SK-N-SH (cell line): ENCODE measurements at regions not wholly inside any gene's neighbourhood (a gene's known extent, or its start where the extent isn't known, plus 50 kb on each side); places are given as distances from the start of the nearest gene placed in this dataset.
A peak's percentile ranks its signal among the peaks of the same experiment; 100 is the strongest.

Experiments used
- CTCF ChIA-PET: fragments of 300-600, 350-600 bp; formaldehyde crosslinking; extraction: SDS; loops from one replicate; lab custom pipeline; 2021; lab: Yijun Ruan, JAX
- POLR2A ChIA-PET: fragments of 350-600 bp; sonication (Branson Sonifier 250); formaldehyde crosslinking; extraction: SDS; loops from one replicate; lab custom pipeline; 2020; ENCODE audit warnings: antibody characterized with exemption, inconsistent platforms; lab: Yijun Ruan, JAX
- DNase-seq: peaks from one replicate; pipeline ENCODE4 v3.0.0; 2012
- H2AFZ ChIP-seq: fragments of 200-600 bp; sonication (generic); 2 replicates; pipeline ENCODE4 v1.8.1; 2016; ENCODE audit warnings: antibody characterized with exemption, mild to moderate bottlenecking, low read depth
- H3F3A ChIP-seq: fragments of 200-600 bp; sonication (generic); replicated peaks from 2 replicates; pipeline ENCODE3; 2016; ENCODE audit warnings: antibody characterized with exemption, mild to moderate bottlenecking; ENCODE audit not compliant: insufficient read depth
- H3K27ac ChIP-seq, 2 experiments: fragments of 200-500 bp in 1 of 2; fragments of 200-600 bp in 1 of 2; sonication (Bioruptor generic) in 1 of 2; sonication (generic), shearing (Covaris generic) in 1 of 2; 2 replicates each; pipeline versions ENCODE4 v1.5.1 to v1.6.1; 2014 to 2016; ENCODE audit warnings: low read depth in 2 of 2, inconsistent platforms in 1 of 2, low read length in 1 of 2, mild to moderate bottlenecking in 1 of 2, mixed read lengths in 1 of 2
- H3K27me3 ChIP-seq: fragments of 200-600 bp; sonication (generic), shearing (Covaris generic); 2 replicates; pipeline ENCODE4 v1.6.1; 2016; ENCODE audit warnings: mixed run types; ENCODE audit not compliant: insufficient read depth
- H3K36me3 ChIP-seq, 2 experiments: fragments of 200-500 bp in 1 of 2; fragments of 200-600 bp in 1 of 2; sonication (Bioruptor generic) in 1 of 2; sonication (generic) in 1 of 2; replicated peaks in 1 of 2; 2 replicates each; pipeline versions ENCODE3 to v1.5.1; 2014 to 2016; ENCODE audit warnings: low read length in 1 of 2, mild to moderate bottlenecking in 1 of 2; ENCODE audit not compliant: insufficient read depth in 2 of 2, control insufficient read depth in 1 of 2
- H3K4me1 ChIP-seq, 2 experiments: fragments of 200-500 bp in 1 of 2; fragments of 200-600 bp in 1 of 2; sonication (Bioruptor generic) in 1 of 2; sonication (generic), shearing (Covaris generic) in 1 of 2; 2 replicates each; pipeline versions ENCODE4 v1.5.1 to v1.6.1; 2014 to 2016; ENCODE audit warnings: low read depth in 1 of 2, low read length in 1 of 2, mixed run types in 1 of 2; ENCODE audit not compliant: insufficient read depth in 2 of 2, control insufficient read depth in 1 of 2
- H3K4me2 ChIP-seq: fragments of 200-600 bp; sonication (generic), shearing (Covaris generic); 2 replicates; pipeline ENCODE4 v1.6.1; 2017; ENCODE audit warnings: mixed run types
- H3K4me3 ChIP-seq, 2 experiments: fragments of 200-500 bp in 1 of 2; fragments of 200-600 bp in 1 of 2; sonication (Bioruptor generic) in 1 of 2; sonication (generic), shearing (Covaris generic) in 1 of 2; 2 replicates each; pipeline versions ENCODE4 v1.5.1 to v1.8.1; 2014 to 2016; ENCODE audit warnings: low read depth in 2 of 2, inconsistent platforms in 1 of 2, low read length in 1 of 2, mild to moderate bottlenecking in 1 of 2, mixed read lengths in 1 of 2, moderate library complexity in 1 of 2
- H3K79me2 ChIP-seq: fragments of 200-600 bp; sonication (generic); 2 replicates; pipeline ENCODE4 v1.8.1; 2017; ENCODE audit warnings: mild to moderate bottlenecking; ENCODE audit not compliant: insufficient read depth
- H3K9ac ChIP-seq: fragments of 200-600 bp; sonication (generic); 2 replicates; pipeline ENCODE4 v1.6.1; 2017; ENCODE audit warnings: mixed run types
- H3K9me2 ChIP-seq: fragments of 200-600 bp; sonication (generic); 2 replicates; pipeline ENCODE4 v1.6.1; 2017; ENCODE audit warnings: mixed run types
- H3K9me3 ChIP-seq: fragments of 200-600 bp; sonication (generic); 2 replicates; pipeline ENCODE4 v1.6.1; 2017; ENCODE audit warnings: mixed run types, mild to moderate bottlenecking, moderate library complexity
- H4K20me1 ChIP-seq: fragments of 200-600 bp; sonication (generic); 2 replicates; pipeline ENCODE4 v1.6.1; 2017; ENCODE audit warnings: mild to moderate bottlenecking, mixed run types; ENCODE audit not compliant: insufficient read depth
- CHD2 ChIP-seq: fragments of 150-350 bp; IDR thresholded peaks from 2 replicates; pipeline ENCODE4 v1.6.1; 2018; ENCODE audit warnings: low read length; ENCODE audit not compliant: partially characterized antibody
- CTCF ChIP-seq: fragments of 200-600 bp; sonication (generic); IDR thresholded peaks from 2 replicates; pipeline ENCODE4 v1.6.1; 2017; ENCODE audit warnings: antibody characterized with exemption, mild to moderate bottlenecking, moderate library complexity
- ELF1 ChIP-seq: IDR thresholded peaks from 2 replicates; pipeline ENCODE4 v1.4.0; 2012
- EZH2phosphoT487 ChIP-seq: fragments of 200-600 bp; sonication (generic); IDR thresholded peaks from 2 replicates; pipeline ENCODE4 v1.6.1; 2017; ENCODE audit warnings: low read depth, mixed run types, mild to moderate bottlenecking, antibody characterized with exemption, moderate library complexity, borderline replicate concordance
- FOXM1 ChIP-seq: IDR thresholded peaks from 2 replicates; pipeline ENCODE4 v1.4.0; 2012; ENCODE audit warnings: low read depth, mild to moderate bottlenecking
- GABPA ChIP-seq: IDR thresholded peaks from 2 replicates; pipeline ENCODE4 v1.4.0; 2012; ENCODE audit warnings: low read depth, mild to moderate bottlenecking
- JUND ChIP-seq: IDR thresholded peaks from 2 replicates; pipeline ENCODE4 v1.4.0; 2012
- MAX ChIP-seq: IDR thresholded peaks from 2 replicates; pipeline ENCODE4 v1.4.0; 2012; ENCODE audit warnings: low read depth
- MEF2A ChIP-seq: IDR thresholded peaks from 2 replicates; pipeline ENCODE4 v1.4.0; 2012; ENCODE audit warnings: low read depth, borderline replicate concordance
- MXI1 ChIP-seq: IDR thresholded peaks from 2 replicates; pipeline ENCODE4 v1.6.1; 2012; ENCODE audit warnings: mild to moderate bottlenecking, low read depth, low read length, improper control_type of control experiment
- NFIC ChIP-seq: IDR thresholded peaks from 2 replicates; pipeline ENCODE4 v1.4.0; 2012; ENCODE audit warnings: borderline replicate concordance
- NRF1 ChIP-seq: IDR thresholded peaks from 2 replicates; pipeline ENCODE4 v1.6.1; 2012; ENCODE audit warnings: low read depth, mild to moderate bottlenecking, low read length
- POLR2AphosphoS5 ChIP-seq: IDR thresholded peaks from 2 replicates; pipeline ENCODE4 v1.6.1; 2012; ENCODE audit warnings: low read depth, low read length
- RAD21 ChIP-seq: IDR thresholded peaks from 2 replicates; pipeline ENCODE4 v1.6.1; 2012; ENCODE audit warnings: mild to moderate bottlenecking, low read length
- RCOR1 ChIP-seq: fragments of 150-350 bp; IDR thresholded peaks from 2 replicates; pipeline ENCODE4 v1.6.1; 2017; ENCODE audit warnings: antibody characterized with exemption, low read length
- RFX5 ChIP-seq: IDR thresholded peaks from 2 replicates; pipeline ENCODE4 v1.6.1; 2012; ENCODE audit warnings: mild to moderate bottlenecking, improper control_type of control experiment, low read length
- RXRA ChIP-seq: IDR thresholded peaks from 2 replicates; pipeline ENCODE4 v1.4.0; 2012; ENCODE audit warnings: low read depth, mild to moderate bottlenecking, borderline replicate concordance
- SMC3 ChIP-seq: IDR thresholded peaks from 2 replicates; pipeline ENCODE4 v1.6.1; 2012; ENCODE audit warnings: low read depth, low read length, improper control_type of control experiment
- TAF1 ChIP-seq: IDR thresholded peaks from 2 replicates; pipeline ENCODE4 v1.6.1; 2012; ENCODE audit warnings: low read depth, mild to moderate bottlenecking, low read length, moderate library complexity, borderline replicate concordance
- TCF12 ChIP-seq: IDR thresholded peaks from 2 replicates; pipeline ENCODE4 v1.4.0; 2012
- TEAD4 ChIP-seq: IDR thresholded peaks from 2 replicates; pipeline ENCODE4 v1.4.0; 2012; ENCODE audit warnings: mild to moderate bottlenecking, borderline replicate concordance; ENCODE audit not compliant: insufficient read depth
- ZBTB33 ChIP-seq: IDR thresholded peaks from 2 replicates; pipeline ENCODE4 v1.4.0; 2012; ENCODE audit warnings: low read depth, borderline replicate concordance
- WGBS: methylation state at CpG from one replicate; pipeline ENCODE4 v1.1.6; 2017; ENCODE audit warnings: low lambda C conversion rate; 5-methylcytosine and 5-hydroxymethylcytosine counted together
- TF ChIP-seq, protein P1 (sequence below): IDR thresholded peaks from 2 replicates; pipeline ENCODE4; 2012
- TF ChIP-seq, protein P2 (sequence below): fragments of 150-350 bp; IDR thresholded peaks from 2 replicates; pipeline ENCODE4 v1.6.1; 2017; ENCODE audit warnings: antibody characterized with exemption, low read length, low read depth, borderline replicate concordance

- ChIA-PET POLR2A (interaction anchor here (1.0 kb wide), 1 partner anchor 13 kb away, joined by 3 read pairs; no protein-coding TSS in a partner anchor), CTCF (interaction anchor here (0.6 to 1.8 kb wide), 4 partner anchors 13 to 168 kb away, joined by 3 to 6 read pairs (median 4); no protein-coding TSS in a partner anchor)
- Histone ChIP-seq H3F3A (no peaks in the 10 kb centered on the region), H3K9me2 (no peaks in the 10 kb centered on the region), H3K4me3 (no peak overlapping the region), H3K4me2 (no peak overlapping the region), H3K36me3 (no peaks in the 10 kb centered on the region), H3K9ac (no peak overlapping the region)
- DNase-seq = no peak
- peak; percentile 77 for TF ChIP-seq RAD21
- no peak for TF ChIP-seq NRF1
- no peak for TF ChIP-seq RFX5
- no peak for TF ChIP-seq TAF1
- no peak for TF ChIP-seq MEF2A
- TF ChIP-seq RXRA = no peak
- TF ChIP-seq CHD2 = no peak
- TF ChIP-seq FOXM1 = no peak
- no peak for TF ChIP-seq TCF12
- peak; percentile 70 for TF ChIP-seq SMC3
- no peak for TF ChIP-seq GABPA
- no peak for TF ChIP-seq RCOR1
- no peak for TF ChIP-seq MXI1
- TF ChIP-seq EZH2phosphoT487 = no peak
- TF ChIP-seq, protein P1, sequence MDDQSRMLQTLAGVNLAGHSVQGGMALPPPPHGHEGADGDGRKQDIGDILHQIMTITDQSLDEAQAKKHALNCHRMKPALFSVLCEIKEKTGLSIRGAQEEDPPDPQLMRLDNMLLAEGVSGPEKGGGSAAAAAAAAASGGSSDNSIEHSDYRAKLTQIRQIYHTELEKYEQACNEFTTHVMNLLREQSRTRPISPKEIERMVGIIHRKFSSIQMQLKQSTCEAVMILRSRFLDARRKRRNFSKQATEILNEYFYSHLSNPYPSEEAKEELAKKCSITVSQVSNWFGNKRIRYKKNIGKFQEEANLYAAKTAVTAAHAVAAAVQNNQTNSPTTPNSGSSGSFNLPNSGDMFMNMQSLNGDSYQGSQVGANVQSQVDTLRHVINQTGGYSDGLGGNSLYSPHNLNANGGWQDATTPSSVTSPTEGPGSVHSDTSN = no peak
- TF ChIP-seq CTCF = peak; percentile 64
- TF ChIP-seq POLR2AphosphoS5 = no peak
- no peak for TF ChIP-seq JUND
- TF ChIP-seq, protein P2, sequence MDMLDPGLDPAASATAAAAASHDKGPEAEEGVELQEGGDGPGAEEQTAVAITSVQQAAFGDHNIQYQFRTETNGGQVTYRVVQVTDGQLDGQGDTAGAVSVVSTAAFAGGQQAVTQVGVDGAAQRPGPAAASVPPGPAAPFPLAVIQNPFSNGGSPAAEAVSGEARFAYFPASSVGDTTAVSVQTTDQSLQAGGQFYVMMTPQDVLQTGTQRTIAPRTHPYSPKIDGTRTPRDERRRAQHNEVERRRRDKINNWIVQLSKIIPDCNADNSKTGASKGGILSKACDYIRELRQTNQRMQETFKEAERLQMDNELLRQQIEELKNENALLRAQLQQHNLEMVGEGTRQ = no peak
- TF ChIP-seq ELF1 = no peak
- no peak for TF ChIP-seq TEAD4
- TF ChIP-seq NFIC = no peak
- no peak for TF ChIP-seq ZBTB33
- TF ChIP-seq MAX = no peak
- TF ChIP-seq, all 33 proteins: peak for 3
- WGBS = 41% methylated on average over 2 of the region's 2 CpGs
- no peak overlapping the region; a peak in 1 of 4 replicates for H3K27ac ChIP-seq
- no peak overlapping the region for H2AFZ ChIP-seq
- H3K9me3 ChIP-seq = peaks cover 3% of the 10 kb centered on the region; the same call in 1 of the 2 replicates
- no peaks in the 10 kb centered on the region for H4K20me1 ChIP-seq
- peaks cover 0 to 3% of the 10 kb centered on the region in 2 experiments; a peak in 2 of 4 replicates for H3K4me1 ChIP-seq
- H3K79me2 ChIP-seq = no peaks in the 10 kb centered on the region
- no peaks in the 10 kb centered on the region for H3K27me3 ChIP-seq
These were observed 190.3 kb downstream of the RBM43 start for GRCh38 chr2:151071382-151071781.
